ENCODE measurements at regions not wholly inside any gene's neighbourhood (a gene's known extent, or its start where the extent isn't known, plus 50 kb on each side); places are given as distances from the start of the nearest gene placed in this dataset.
A peak's percentile ranks its signal among the peaks of the same experiment; 100 is the strongest.

- H3K27ac Mint-ChIP-seq: no peak overlapping the region
- DNase-seq: no peak
- peaks cover 9% of the 10 kb centered on the region for H3K27me3 Mint-ChIP-seq
- H3K4me3 Mint-ChIP-seq: no peak overlapping the region
- no peaks in the 10 kb centered on the region for H3K4me1 Mint-ChIP-seq
- no peaks in the 10 kb centered on the region for H3K9me3 Mint-ChIP-seq
- ChIA-PET CTCF (no interaction called here), POLR2A (no interaction called here)
- no peaks in the 10 kb centered on the region for H3K36me3 Mint-ChIP-seq (ENCODE audit: low read depth)
Observed at GRCh38 chr6:119873107-119873506, 523.5 kb upstream of the MAN1A1 start.

DNA sequence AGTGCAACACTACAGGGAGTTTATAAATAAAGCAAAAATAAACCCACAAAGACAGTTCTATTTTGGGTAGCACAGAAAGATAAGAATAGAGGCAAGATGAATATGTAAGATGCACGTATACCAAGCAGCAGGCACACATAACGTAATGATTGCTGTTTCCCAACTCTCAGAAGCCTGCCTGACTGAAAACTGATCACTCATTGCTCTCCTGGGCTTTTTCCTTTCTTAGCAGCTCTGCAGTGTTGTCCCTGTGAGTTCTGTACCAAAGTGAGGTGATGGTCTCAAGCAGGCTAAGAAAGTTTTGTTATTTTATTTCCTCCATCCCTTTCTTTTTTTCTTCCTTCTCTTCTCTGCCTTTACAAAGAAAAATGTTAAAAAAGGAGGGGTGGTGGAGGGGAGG, 522.0 kb upstream of the MAN1A1 start:
- Mint-ChIP-seq H3K27me3 (peaks cover 10% of the 10 kb centered on the region), H3K4me1 (no peaks in the 10 kb centered on the region), H3K36me3 (ENCODE audit: low read depth) (no peaks in the 10 kb centered on the region), H3K4me3 (no peak overlapping the region), H3K9me3 (no peaks in the 10 kb centered on the region), H3K27ac (no peak overlapping the region)
- POLR2A ChIA-PET: no interaction called here
- DNase-seq: no peak
- CTCF ChIA-PET: no interaction called here

GRCh38 chr6:119865466-119866350, 516.1 kb upstream of the MAN1A1 start:
- Mint-ChIP-seq H3K4me1 (no peaks in the 10 kb centered on the region), H3K36me3 (ENCODE audit: low read depth) (no peaks in the 10 kb centered on the region), H3K27ac (no peak overlapping the region), H3K27me3 (peaks cover 7% of the 10 kb centered on the region), H3K4me3 (no peak overlapping the region), H3K9me3 (no peaks in the 10 kb centered on the region)
- no peak for DNase-seq
- ChIA-PET POLR2A (no interaction called here), CTCF (no interaction called here)

GRCh38 chr6:119862719-119863118, 513.2 kb upstream of the MAN1A1 start:
- H3K36me3 Mint-ChIP-seq (ENCODE audit: low read depth): no peaks in the 10 kb centered on the region

GRCh38 chr6:119858901-119859300, 509.3 kb upstream of the MAN1A1 start:
- no peak overlapping the region for H3K4me3 Mint-ChIP-seq
- H3K27me3 Mint-ChIP-seq: no peaks in the 10 kb centered on the region
- no peak for DNase-seq
- POLR2A ChIA-PET: no interaction called here
- H3K4me1 Mint-ChIP-seq: peaks cover 11% of the 10 kb centered on the region
- H3K9me3 Mint-ChIP-seq: no peaks in the 10 kb centered on the region
- no peaks in the 10 kb centered on the region for H3K36me3 Mint-ChIP-seq (ENCODE audit: low read depth)
- H3K27ac Mint-ChIP-seq: no peak overlapping the region
- CTCF ChIA-PET: no interaction called here

More at GRCh38 chr6:119862719-119863118, 513.2 kb upstream of the MAN1A1 start:
- Mint-ChIP-seq H3K27ac (no peak overlapping the region), H3K27me3 (peaks cover 4% of the 10 kb centered on the region), H3K4me3 (no peak overlapping the region), H3K4me1 (no peaks in the 10 kb centered on the region), H3K9me3 (no peaks in the 10 kb centered on the region)
- ChIA-PET POLR2A (no interaction called here), CTCF (no interaction called here)
- DNase-seq: no peak

- POLR2A ChIA-PET: no interaction called here
- peak overlapping the region; percentile 85 for H3K27ac Mint-ChIP-seq
Observed at GRCh38 chr6:119856136-119856535, 506.6 kb upstream of the MAN1A1 start.

DNA sequence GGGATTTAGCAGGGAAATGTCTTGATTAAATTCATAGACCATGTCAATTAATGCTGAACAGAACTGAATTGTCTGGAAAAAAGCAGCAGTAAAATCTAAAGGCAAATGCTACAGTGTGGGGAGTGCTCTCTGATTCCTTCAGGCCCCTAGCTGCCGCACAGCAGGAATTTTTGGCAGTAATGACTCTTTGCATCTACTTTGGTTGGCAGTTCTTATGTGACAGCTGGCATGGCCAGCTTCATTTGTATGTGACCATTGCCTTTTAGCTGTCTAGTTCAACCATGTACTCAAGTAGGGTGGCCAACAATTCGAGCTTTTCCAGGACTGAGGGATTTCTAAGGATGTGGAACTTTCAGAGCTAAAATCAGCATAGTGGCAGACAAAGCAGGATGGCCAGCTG, 499.1 kb upstream of the MAN1A1 start:
- H3K4me3 Mint-ChIP-seq: no peak overlapping the region
- H3K27ac Mint-ChIP-seq: no peak overlapping the region
- H3K4me1 Mint-ChIP-seq: no peaks in the 10 kb centered on the region
- peaks cover 5% of the 10 kb centered on the region for H3K27me3 Mint-ChIP-seq
- CTCF ChIA-PET: interaction anchor here (1.2 to 1.4 kb wide), 2 partner anchors 11 to 19 kb away, joined by 3 to 4 read pairs; no protein-coding TSS in a partner anchor
- POLR2A ChIA-PET: no interaction called here
- H3K9me3 Mint-ChIP-seq: no peaks in the 10 kb centered on the region
- no peak for DNase-seq
- H3K36me3 Mint-ChIP-seq (ENCODE audit: low read depth): no peaks in the 10 kb centered on the region

More at GRCh38 chr6:119856136-119856535, 506.6 kb upstream of the MAN1A1 start:
- H3K27me3 Mint-ChIP-seq: peaks cover 2% of the 10 kb centered on the region
- CTCF ChIA-PET: no interaction called here
- H3K9me3 Mint-ChIP-seq: no peaks in the 10 kb centered on the region
- peak; percentile 10 for DNase-seq
- peak overlapping the region; percentile 54 for H3K4me3 Mint-ChIP-seq
- peaks cover 11% of the 10 kb centered on the region for H3K4me1 Mint-ChIP-seq
- no peaks in the 10 kb centered on the region for H3K36me3 Mint-ChIP-seq (ENCODE audit: low read depth)

GRCh38 chr6:119845161-119845560, 495.6 kb upstream of the MAN1A1 start:
- CTCF ChIA-PET: no interaction called here
- no peak for DNase-seq
- Mint-ChIP-seq H3K27ac (no peak overlapping the region), H3K4me1 (no peaks in the 10 kb centered on the region), H3K4me3 (no peak overlapping the region), H3K9me3 (no peaks in the 10 kb centered on the region), H3K27me3 (peaks cover 2% of the 10 kb centered on the region), H3K36me3 (ENCODE audit: low read depth) (no peaks in the 10 kb centered on the region)
- POLR2A ChIA-PET: no interaction called here

DNA sequence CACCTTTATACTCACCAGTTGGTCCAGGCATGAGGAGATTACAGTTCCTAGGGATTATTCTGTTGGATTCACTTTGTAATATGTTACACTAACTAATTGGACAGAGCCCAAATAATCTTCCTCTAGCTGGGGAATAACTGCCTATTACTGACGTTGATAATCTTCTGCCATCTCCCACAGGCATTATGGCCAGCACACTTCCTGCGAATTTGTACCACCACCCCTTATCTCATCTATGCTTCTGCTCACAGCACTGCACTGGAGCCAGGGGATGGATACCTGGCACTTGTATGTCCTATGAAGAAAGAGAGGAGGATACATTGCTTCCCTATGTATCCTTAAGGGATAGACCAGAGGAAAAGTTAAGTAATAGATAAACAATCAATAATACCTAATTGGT, 494.8 kb upstream of the MAN1A1 start:
- CTCF ChIA-PET: no interaction called here
- no peak for DNase-seq
- Mint-ChIP-seq H3K27ac (no peak overlapping the region), H3K36me3 (ENCODE audit: low read depth) (no peaks in the 10 kb centered on the region), H3K27me3 (peaks cover 2% of the 10 kb centered on the region), H3K4me1 (no peaks in the 10 kb centered on the region), H3K9me3 (no peaks in the 10 kb centered on the region), H3K4me3 (no peak overlapping the region)
- POLR2A ChIA-PET: no interaction called here

DNA sequence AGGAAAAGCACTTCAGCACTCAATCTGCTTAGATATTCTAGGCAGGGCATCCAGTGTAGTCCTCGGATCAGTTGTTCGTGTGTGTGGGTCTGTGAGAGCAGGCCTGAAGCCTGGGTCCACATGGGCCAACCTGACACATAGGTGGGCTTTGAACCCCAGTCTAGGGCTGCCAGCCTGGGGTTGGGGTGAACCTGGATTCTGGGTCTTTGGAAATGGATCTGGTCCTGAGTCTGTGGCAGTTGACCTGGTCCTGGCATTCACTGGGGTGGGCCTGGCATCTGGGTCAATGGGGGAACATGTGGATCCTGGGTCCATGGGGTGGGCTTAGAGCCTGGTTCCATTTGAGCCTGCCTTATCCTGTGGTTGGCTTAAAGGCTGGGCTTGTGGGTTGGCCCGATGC, 492.6 kb upstream of the MAN1A1 start:
- CTCF ChIA-PET: no interaction called here
- Mint-ChIP-seq H3K9me3 (no peaks in the 10 kb centered on the region), H3K4me1 (no peaks in the 10 kb centered on the region), H3K27ac (no peak overlapping the region), H3K4me3 (no peak overlapping the region), H3K36me3 (ENCODE audit: low read depth) (no peaks in the 10 kb centered on the region), H3K27me3 (peaks cover 2% of the 10 kb centered on the region)
- POLR2A ChIA-PET: no interaction called here
- DNase-seq: no peak

DNA sequence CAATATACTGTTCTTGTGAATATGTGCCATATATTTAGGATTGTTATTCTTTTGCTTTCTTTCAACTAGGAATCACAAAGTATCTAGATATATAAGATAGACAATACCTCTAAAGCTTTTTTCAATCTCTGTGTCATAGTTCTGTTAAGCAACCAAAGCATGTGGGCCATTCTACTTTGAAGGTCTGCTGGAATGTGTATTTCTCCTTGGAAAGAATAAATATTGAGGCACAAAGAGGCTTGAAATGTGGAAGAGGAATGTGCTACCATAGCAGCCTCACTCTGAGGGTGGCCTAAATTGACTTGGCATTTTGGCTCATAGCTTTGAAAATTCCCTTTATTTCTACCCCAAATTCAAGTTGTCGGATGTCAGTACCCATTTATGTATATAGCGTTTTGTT, 488.5 kb upstream of the MAN1A1 start:
- H3K4me3 Mint-ChIP-seq: no peak overlapping the region
- ChIA-PET CTCF (interaction anchor here (1.0 kb wide), 1 partner anchor 11 kb away, joined by 3 read pairs; no protein-coding TSS in a partner anchor), POLR2A (no interaction called here)
- H3K36me3 Mint-ChIP-seq (ENCODE audit: low read depth): no peaks in the 10 kb centered on the region
- DNase-seq: no peak
- no peaks in the 10 kb centered on the region for H3K9me3 Mint-ChIP-seq
- no peak overlapping the region for H3K27ac Mint-ChIP-seq
- no peaks in the 10 kb centered on the region for H3K4me1 Mint-ChIP-seq
- peaks cover 3% of the 10 kb centered on the region for H3K27me3 Mint-ChIP-seq

- H3K36me3 Mint-ChIP-seq (ENCODE audit: low read depth): no peaks in the 10 kb centered on the region
- H3K27me3 Mint-ChIP-seq: peaks cover 3% of the 10 kb centered on the region
- H3K4me1 Mint-ChIP-seq: no peaks in the 10 kb centered on the region
- ChIA-PET POLR2A (no interaction called here), CTCF (no interaction called here)
- no peak overlapping the region for H3K4me3 Mint-ChIP-seq
- no peak overlapping the region for H3K27ac Mint-ChIP-seq
- H3K9me3 Mint-ChIP-seq: no peaks in the 10 kb centered on the region
- no peak for DNase-seq
Observed at GRCh38 chr6:119834418-119834817, 484.9 kb upstream of the MAN1A1 start.

DNA sequence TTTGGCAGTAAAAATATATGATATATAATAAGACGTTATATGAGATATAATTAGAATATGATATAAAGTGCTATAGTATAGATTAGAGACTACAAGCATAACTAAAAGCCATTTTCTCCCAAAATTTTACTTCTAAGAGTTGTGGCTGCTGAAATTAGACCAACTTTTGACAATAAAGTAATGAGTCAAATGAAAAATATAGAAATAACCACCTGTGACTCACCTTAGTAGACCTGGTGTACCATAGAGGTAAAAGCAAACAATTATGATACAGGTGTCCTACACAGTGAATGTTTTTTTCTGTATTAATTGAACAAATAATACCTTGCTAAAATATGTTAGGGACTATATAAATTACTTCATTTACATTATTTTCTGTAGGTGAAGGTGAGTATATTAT, 482.9 kb upstream of the MAN1A1 start:
- CTCF ChIA-PET: no interaction called here
- H3K4me3 Mint-ChIP-seq: no peak overlapping the region
- H3K36me3 Mint-ChIP-seq (ENCODE audit: low read depth): no peaks in the 10 kb centered on the region
- no peaks in the 10 kb centered on the region for H3K4me1 Mint-ChIP-seq
- no peaks in the 10 kb centered on the region for H3K9me3 Mint-ChIP-seq
- no peak overlapping the region for H3K27ac Mint-ChIP-seq
- POLR2A ChIA-PET: no interaction called here
- no peak for DNase-seq
- H3K27me3 Mint-ChIP-seq: peaks cover 4% of the 10 kb centered on the region
